ENCODE measurements at regions not wholly inside any gene's neighbourhood (a gene's known extent, or its start where the extent isn't known, plus 50 kb on each side); places are given as distances from the start of the nearest gene placed in this dataset.
"Not testable (repeated sequence)": the region's sequence is repeated elsewhere in the genome, so short reads cannot be mapped to it uniquely, and the experiment has no call there.

- DNase-seq: no peak
Observed at GRCh38 chr12:67539329-67539728, 109.2 kb upstream of the DYRK2 start.

GRCh38 chr12:67539946-67540345, 108.6 kb upstream of the DYRK2 start:
- no peak for DNase-seq

- no peak for DNase-seq
Observed at GRCh38 chr12:67540920-67541624, 107.5 kb upstream of the DYRK2 start.

- no peak for DNase-seq
Observed at GRCh38 chr12:67541625-67541991, 106.9 kb upstream of the DYRK2 start.

- DNase-seq: no peak
Observed at GRCh38 chr12:67543021-67543770, 105.3 kb upstream of the DYRK2 start.

- DNase-seq: no peak
Observed at GRCh38 chr12:67545298-67545697, 103.2 kb upstream of the DYRK2 start.

- no peak for DNase-seq
Observed at GRCh38 chr12:67546746-67547145, 101.8 kb upstream of the DYRK2 start.

GRCh38 chr12:67555075-67555717, 93.3 kb upstream of the DYRK2 start:
- not testable (repeated sequence) for DNase-seq

GRCh38 chr12:67558775-67559174, 89.8 kb upstream of the DYRK2 start:
- no peak for DNase-seq

- DNase-seq: no peak
Observed at GRCh38 chr12:67559751-67560150, 88.8 kb upstream of the DYRK2 start.

GRCh38 chr12:67562513-67563287, 85.8 kb upstream of the DYRK2 start:
- no peak for DNase-seq

- DNase-seq: no peak
Observed at GRCh38 chr12:67568055-67568454, 80.5 kb upstream of the DYRK2 start.

GRCh38 chr12:67572492-67572891, 76.1 kb upstream of the DYRK2 start:
- DNase-seq: no peak

- no peak for DNase-seq
Observed at GRCh38 chr12:67573566-67573965, 75.0 kb upstream of the DYRK2 start.

GRCh38 chr12:67578976-67579661, 69.4 kb upstream of the DYRK2 start:
- DNase-seq: peak; percentile 5 to 35 (median 24)

GRCh38 chr12:67579662-67580003, 68.9 kb upstream of the DYRK2 start:
- no peak for DNase-seq

GRCh38 chr12:67582238-67582834, 66.2 kb upstream of the DYRK2 start:
- no peak for DNase-seq

- DNase-seq: no peak
Observed at GRCh38 chr12:67582844-67583243, 65.7 kb upstream of the DYRK2 start.

GRCh38 chr12:67586951-67587350, 61.6 kb upstream of the DYRK2 start:
- no peak for DNase-seq

GRCh38 chr12:67589078-67589477, 59.5 kb upstream of the DYRK2 start:
- no peak for DNase-seq

GRCh38 chr12:67590149-67590790, 58.3 kb upstream of the DYRK2 start:
- DNase-seq: no peak
